ENCODE measurements at regions not wholly inside any gene's neighbourhood (a gene's known extent, or its start where the extent isn't known, plus 50 kb on each side); places are given as distances from the start of the nearest gene placed in this dataset.

DNA sequence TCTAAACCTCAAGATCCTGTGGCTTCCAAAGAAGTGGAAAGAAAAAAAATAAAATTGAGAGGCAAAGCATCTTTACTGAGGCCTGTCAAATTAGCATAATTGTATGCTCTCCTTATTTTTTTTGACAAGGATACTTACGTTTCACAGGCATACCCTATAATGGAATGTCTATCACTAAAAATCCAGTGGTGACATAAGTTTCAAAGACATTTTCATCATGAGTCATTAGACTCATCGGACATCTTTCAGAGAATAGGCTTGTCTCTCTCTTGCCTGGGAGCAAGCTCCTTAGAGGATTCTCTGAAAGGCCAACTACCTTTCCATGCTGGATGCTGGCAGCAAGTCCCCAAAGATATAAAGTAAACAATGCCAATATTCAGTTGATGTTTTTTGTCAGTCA lies 380.7 kb upstream of the STEAP1 start:
- Histone ChIP-seq H3K36me3 (ENCODE audit: insufficient read depth, low read depth, low read length) (no peaks in the 10 kb centered on the region), H3K9me3 (ENCODE audit: insufficient read depth, low read depth, low read length) (no peaks in the 10 kb centered on the region), H3K27me3 (ENCODE audit: insufficient read depth, low read length) (no peaks in the 10 kb centered on the region), H3K4me1 (ENCODE audit: insufficient read depth, low read length) (no peaks in the 10 kb centered on the region), H3K9ac (ENCODE audit: low read depth, low read length) (no peak overlapping the region), H3K4me3 (ENCODE audit: low read length) (no peak overlapping the region), H3K27ac (ENCODE audit: low read length) (no peak overlapping the region)

- Histone ChIP-seq H3K9ac (ENCODE audit: low read depth, low read length) (no peak overlapping the region), H3K4me1 (ENCODE audit: insufficient read depth, low read length) (no peaks in the 10 kb centered on the region), H3K36me3 (ENCODE audit: insufficient read depth, low read depth, low read length) (no peaks in the 10 kb centered on the region), H3K27ac (ENCODE audit: low read length) (no peak overlapping the region), H3K27me3 (ENCODE audit: insufficient read depth, low read length) (no peaks in the 10 kb centered on the region), H3K4me3 (ENCODE audit: low read length) (no peak overlapping the region), H3K9me3 (ENCODE audit: insufficient read depth, low read depth, low read length) (no peaks in the 10 kb centered on the region)
These were observed 378.8 kb upstream of the STEAP1 start for GRCh38 chr7:89775459-89775858.

- H3K4me1 ChIP-seq (ENCODE audit: insufficient read depth, low read length) = no peaks in the 10 kb centered on the region
- H3K9me3 ChIP-seq (ENCODE audit: insufficient read depth, low read depth, low read length) = no peaks in the 10 kb centered on the region
- H3K27me3 ChIP-seq (ENCODE audit: insufficient read depth, low read length) = no peaks in the 10 kb centered on the region
- H3K27ac ChIP-seq (ENCODE audit: low read length) = no peak overlapping the region
- H3K4me3 ChIP-seq (ENCODE audit: low read length) = no peak overlapping the region
- no peak overlapping the region for H3K9ac ChIP-seq (ENCODE audit: low read depth, low read length)
- H3K36me3 ChIP-seq (ENCODE audit: insufficient read depth, low read depth, low read length) = no peaks in the 10 kb centered on the region
These were observed 377.3 kb upstream of the STEAP1 start for GRCh38 chr7:89776980-89777379.

GRCh38 chr7:89777499-89777898 lies 376.8 kb upstream of the STEAP1 start:
- Histone ChIP-seq H3K9ac (ENCODE audit: low read depth, low read length) (no peak overlapping the region), H3K9me3 (ENCODE audit: insufficient read depth, low read depth, low read length) (no peaks in the 10 kb centered on the region), H3K36me3 (ENCODE audit: insufficient read depth, low read depth, low read length) (no peaks in the 10 kb centered on the region)

GRCh38 chr7:89780291-89780690 lies 374.0 kb upstream of the STEAP1 start:
- Histone ChIP-seq H3K4me1 (ENCODE audit: insufficient read depth, low read length) (no peaks in the 10 kb centered on the region), H3K36me3 (ENCODE audit: insufficient read depth, low read depth, low read length) (no peaks in the 10 kb centered on the region), H3K9me3 (ENCODE audit: insufficient read depth, low read depth, low read length) (no peaks in the 10 kb centered on the region)

More at GRCh38 chr7:89777499-89777898, 376.8 kb upstream of the STEAP1 start:
- H3K27ac ChIP-seq (ENCODE audit: low read length) = no peak overlapping the region
- H3K4me1 ChIP-seq (ENCODE audit: insufficient read depth, low read length) = no peaks in the 10 kb centered on the region
- H3K4me3 ChIP-seq (ENCODE audit: low read length) = no peak overlapping the region
- H3K27me3 ChIP-seq (ENCODE audit: insufficient read depth, low read length) = no peaks in the 10 kb centered on the region

DNA sequence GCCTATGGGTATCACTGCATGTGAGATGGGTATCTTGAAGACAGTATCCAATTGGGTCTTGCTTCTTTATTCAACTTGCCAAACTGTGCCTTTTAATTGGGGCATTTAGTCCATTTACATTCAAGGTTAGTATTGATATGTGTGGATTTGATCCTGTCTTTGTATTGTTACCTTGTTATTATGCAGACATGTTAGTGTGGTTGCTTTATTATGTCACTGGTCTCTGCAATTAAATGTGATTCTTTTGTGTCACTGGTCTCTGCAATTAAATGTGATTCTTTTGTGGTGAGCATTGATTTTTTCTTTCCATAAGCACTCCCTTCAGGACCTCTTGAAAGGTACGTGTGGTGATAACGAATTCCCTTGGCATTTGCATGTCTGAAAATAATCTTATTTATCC lies 357.8 kb upstream of the STEAP1 start:
- H3K4me1 ChIP-seq (ENCODE audit: insufficient read depth, low read length) = no peaks in the 10 kb centered on the region
- no peak overlapping the region for H3K4me3 ChIP-seq (ENCODE audit: low read length)

More at GRCh38 chr7:89780291-89780690, 374.0 kb upstream of the STEAP1 start:
- no peak overlapping the region for H3K27ac ChIP-seq (ENCODE audit: low read length)
- no peak overlapping the region for H3K9ac ChIP-seq (ENCODE audit: low read depth, low read length)
- no peak overlapping the region for H3K4me3 ChIP-seq (ENCODE audit: low read length)
- H3K27me3 ChIP-seq (ENCODE audit: insufficient read depth, low read length) = no peaks in the 10 kb centered on the region

GRCh38 chr7:89797965-89798598 lies 356.2 kb upstream of the STEAP1 start:
- Histone ChIP-seq H3K4me3 (ENCODE audit: low read length) (no peak overlapping the region), H3K27ac (ENCODE audit: low read length) (no peak overlapping the region), H3K9me3 (ENCODE audit: insufficient read depth, low read depth, low read length) (no peaks in the 10 kb centered on the region), H3K4me1 (ENCODE audit: insufficient read depth, low read length) (no peaks in the 10 kb centered on the region), H3K36me3 (ENCODE audit: insufficient read depth, low read depth, low read length) (no peaks in the 10 kb centered on the region), H3K9ac (ENCODE audit: low read depth, low read length) (no peak overlapping the region), H3K27me3 (ENCODE audit: insufficient read depth, low read length) (no peaks in the 10 kb centered on the region)

More for the DNA sequence above, 357.8 kb upstream of the STEAP1 start:
- no peaks in the 10 kb centered on the region for H3K36me3 ChIP-seq (ENCODE audit: insufficient read depth, low read depth, low read length)
- H3K27me3 ChIP-seq (ENCODE audit: insufficient read depth, low read length) = no peaks in the 10 kb centered on the region
- H3K9me3 ChIP-seq (ENCODE audit: insufficient read depth, low read depth, low read length) = no peaks in the 10 kb centered on the region
- H3K9ac ChIP-seq (ENCODE audit: low read depth, low read length) = no peak overlapping the region
- H3K27ac ChIP-seq (ENCODE audit: low read length) = no peak overlapping the region

DNA sequence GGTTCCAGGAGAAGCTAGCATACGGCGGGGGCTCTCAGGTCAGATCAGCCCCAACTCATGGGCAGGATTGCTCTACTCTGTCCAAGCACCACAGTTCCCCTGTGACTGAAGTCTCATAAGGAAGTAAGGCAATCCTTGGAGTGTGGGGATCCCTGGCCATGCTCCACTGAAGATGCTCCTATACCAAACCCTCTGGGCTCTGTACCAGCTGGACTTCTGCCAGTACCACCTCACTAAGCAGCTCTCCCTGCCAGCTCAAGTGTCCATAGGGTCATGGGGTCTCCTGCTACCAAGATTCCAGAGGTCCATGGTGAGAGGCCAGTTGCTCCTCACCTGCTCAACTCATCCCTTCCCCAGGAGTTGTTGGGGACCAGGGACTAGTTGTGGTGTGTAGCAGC lies 355.7 kb upstream of the STEAP1 start:
- Histone ChIP-seq H3K4me3 (ENCODE audit: low read length) (no peak overlapping the region), H3K9ac (ENCODE audit: low read depth, low read length) (no peak overlapping the region), H3K27ac (ENCODE audit: low read length) (no peak overlapping the region), H3K9me3 (ENCODE audit: insufficient read depth, low read depth, low read length) (no peaks in the 10 kb centered on the region), H3K36me3 (ENCODE audit: insufficient read depth, low read depth, low read length) (no peaks in the 10 kb centered on the region), H3K4me1 (ENCODE audit: insufficient read depth, low read length) (no peaks in the 10 kb centered on the region), H3K27me3 (ENCODE audit: insufficient read depth, low read length) (no peaks in the 10 kb centered on the region)

DNA sequence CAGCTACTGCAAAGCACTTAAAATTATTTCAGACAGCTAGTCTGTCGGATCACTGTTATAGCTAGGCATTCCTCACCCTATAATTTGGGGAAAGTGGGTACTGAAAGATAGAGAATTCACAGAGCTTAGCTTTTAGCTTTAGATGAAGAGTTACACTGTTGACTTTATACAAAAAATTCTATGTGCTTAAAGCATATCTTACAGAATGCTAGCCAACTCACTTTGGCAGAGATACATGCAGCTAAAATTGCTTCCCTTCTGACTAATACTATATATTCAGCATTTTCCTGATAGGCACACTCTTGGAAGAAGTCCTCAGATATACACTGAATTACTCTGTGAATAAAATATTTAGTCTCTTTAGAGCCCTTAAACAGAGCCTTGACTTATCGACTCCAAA lies 353.5 kb upstream of the STEAP1 start:
- H3K36me3 ChIP-seq (ENCODE audit: insufficient read depth, low read depth, low read length) = no peaks in the 10 kb centered on the region
- H3K4me3 ChIP-seq (ENCODE audit: low read length) = no peak overlapping the region
- H3K9me3 ChIP-seq (ENCODE audit: insufficient read depth, low read depth, low read length) = peaks cover 2% of the 10 kb centered on the region; the same call in 1 of the 2 replicates
- no peak overlapping the region for H3K9ac ChIP-seq (ENCODE audit: low read depth, low read length)
- H3K4me1 ChIP-seq (ENCODE audit: insufficient read depth, low read length) = no peaks in the 10 kb centered on the region
- no peaks in the 10 kb centered on the region for H3K27me3 ChIP-seq (ENCODE audit: insufficient read depth, low read length)
- no peak overlapping the region for H3K27ac ChIP-seq (ENCODE audit: low read length)

GRCh38 chr7:89809291-89809690 lies 345.0 kb upstream of the STEAP1 start:
- Histone ChIP-seq H3K27me3 (ENCODE audit: insufficient read depth, low read length) (no peaks in the 10 kb centered on the region), H3K36me3 (ENCODE audit: insufficient read depth, low read depth, low read length) (no peaks in the 10 kb centered on the region), H3K27ac (ENCODE audit: low read length) (no peak overlapping the region), H3K9me3 (ENCODE audit: insufficient read depth, low read depth, low read length) (peaks cover 6% of the 10 kb centered on the region; the same call in 1 of the 2 replicates), H3K9ac (ENCODE audit: low read depth, low read length) (no peak overlapping the region), H3K4me1 (ENCODE audit: insufficient read depth, low read length) (no peaks in the 10 kb centered on the region), H3K4me3 (ENCODE audit: low read length) (no peak overlapping the region)

DNA sequence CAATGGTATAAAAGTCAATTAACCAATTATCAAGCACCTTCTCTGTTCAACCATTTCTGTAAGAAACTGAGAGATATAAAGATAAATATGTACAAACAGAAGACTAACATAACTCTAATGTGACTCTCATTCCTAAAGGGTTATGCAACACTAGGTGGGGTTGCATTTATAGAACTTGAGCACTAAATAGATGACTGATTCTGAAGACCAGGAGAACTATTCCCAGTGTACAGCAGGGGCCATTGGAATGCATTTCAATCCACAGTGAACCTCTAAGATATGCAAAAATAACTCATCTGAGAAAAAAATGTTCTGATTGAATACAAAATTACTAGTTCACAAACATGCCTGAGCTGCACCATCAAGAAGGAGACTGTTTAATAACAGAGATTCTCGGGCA lies 341.2 kb upstream of the STEAP1 start:
- Histone ChIP-seq H3K4me3 (ENCODE audit: low read length) (no peak overlapping the region), H3K9ac (ENCODE audit: low read depth, low read length) (no peak overlapping the region), H3K27me3 (ENCODE audit: insufficient read depth, low read length) (no peaks in the 10 kb centered on the region), H3K9me3 (ENCODE audit: insufficient read depth, low read depth, low read length) (no peaks in the 10 kb centered on the region), H3K36me3 (ENCODE audit: insufficient read depth, low read depth, low read length) (no peaks in the 10 kb centered on the region), H3K27ac (ENCODE audit: low read length) (no peak overlapping the region), H3K4me1 (ENCODE audit: insufficient read depth, low read length) (no peaks in the 10 kb centered on the region)

GRCh38 chr7:89826121-89826520 lies 328.1 kb upstream of the STEAP1 start:
- no peaks in the 10 kb centered on the region for H3K36me3 ChIP-seq (ENCODE audit: insufficient read depth, low read depth, low read length)
- no peak overlapping the region for H3K27ac ChIP-seq (ENCODE audit: low read length)
- H3K27me3 ChIP-seq (ENCODE audit: insufficient read depth, low read length) = no peaks in the 10 kb centered on the region
- H3K4me3 ChIP-seq (ENCODE audit: low read length) = no peak overlapping the region
- no peak overlapping the region for H3K9ac ChIP-seq (ENCODE audit: low read depth, low read length)
- H3K4me1 ChIP-seq (ENCODE audit: insufficient read depth, low read length) = no peaks in the 10 kb centered on the region
- no peaks in the 10 kb centered on the region for H3K9me3 ChIP-seq (ENCODE audit: insufficient read depth, low read depth, low read length)
